MM.1S (cell line): ENCODE measurements at regions not wholly inside any gene's neighbourhood (a gene's known extent, or its start where the extent isn't known, plus 50 kb on each side); places are given as distances from the start of the nearest gene placed in this dataset.

ENCODE experiments used
- EZH2 ChIP-seq: fragments of 300-600 bp; sonication (generic); optimal IDR thresholded peaks from 2 replicates; pipeline ENCODE3; 2017; ENCODE audit warnings: low read depth, mild to moderate bottlenecking, antibody characterized with exemption, low read length, mixed read lengths
- EZH2phosphoT487 ChIP-seq: fragments of 300-600 bp; sonication (generic); IDR thresholded peaks from 2 replicates; pipeline ENCODE4 v1.6.1; 2018; ENCODE audit warnings: antibody characterized with exemption, low read length
- TF ChIP-seq, protein P1 (sequence below): fragments of 300-600 bp; sonication (generic); IDR thresholded peaks from 2 replicates; pipeline ENCODE4 v1.5.1; 2016; ENCODE audit warnings: antibody characterized with exemption, low read length, mixed read lengths

DNA sequence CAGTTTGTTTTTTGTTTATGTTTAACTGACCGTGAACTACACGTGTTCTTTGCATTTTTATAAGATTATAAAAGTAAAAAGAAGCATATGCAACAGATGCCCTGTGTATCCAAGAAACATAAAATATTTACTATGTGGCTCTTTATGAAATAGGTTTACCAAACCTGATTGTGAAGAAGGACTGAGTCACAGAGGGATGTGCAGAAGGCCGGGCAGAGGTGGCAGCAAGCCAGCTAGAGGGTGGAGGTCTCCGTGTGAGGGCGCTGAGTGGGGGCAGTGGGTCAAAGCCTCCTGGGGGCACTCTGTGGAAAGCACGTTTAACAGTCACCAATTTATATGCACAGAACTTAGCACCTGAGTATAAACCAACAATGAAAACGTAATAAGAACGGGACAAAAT, 97.2 kb downstream of the TMEM18 start:
- TF ChIP-seq, protein P1, sequence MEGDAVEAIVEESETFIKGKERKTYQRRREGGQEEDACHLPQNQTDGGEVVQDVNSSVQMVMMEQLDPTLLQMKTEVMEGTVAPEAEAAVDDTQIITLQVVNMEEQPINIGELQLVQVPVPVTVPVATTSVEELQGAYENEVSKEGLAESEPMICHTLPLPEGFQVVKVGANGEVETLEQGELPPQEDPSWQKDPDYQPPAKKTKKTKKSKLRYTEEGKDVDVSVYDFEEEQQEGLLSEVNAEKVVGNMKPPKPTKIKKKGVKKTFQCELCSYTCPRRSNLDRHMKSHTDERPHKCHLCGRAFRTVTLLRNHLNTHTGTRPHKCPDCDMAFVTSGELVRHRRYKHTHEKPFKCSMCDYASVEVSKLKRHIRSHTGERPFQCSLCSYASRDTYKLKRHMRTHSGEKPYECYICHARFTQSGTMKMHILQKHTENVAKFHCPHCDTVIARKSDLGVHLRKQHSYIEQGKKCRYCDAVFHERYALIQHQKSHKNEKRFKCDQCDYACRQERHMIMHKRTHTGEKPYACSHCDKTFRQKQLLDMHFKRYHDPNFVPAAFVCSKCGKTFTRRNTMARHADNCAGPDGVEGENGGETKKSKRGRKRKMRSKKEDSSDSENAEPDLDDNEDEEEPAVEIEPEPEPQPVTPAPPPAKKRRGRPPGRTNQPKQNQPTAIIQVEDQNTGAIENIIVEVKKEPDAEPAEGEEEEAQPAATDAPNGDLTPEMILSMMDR = no peak
- TF ChIP-seq EZH2phosphoT487 = no peak
- TF ChIP-seq EZH2 = no peak
